Activated CD8-positive, alpha-beta T cell treated with anti-CD3 and anti-CD28 coated beads for 36 hours (primary cell): ENCODE measurements at regions not wholly inside any gene's neighbourhood (a gene's known extent, or its start where the extent isn't known, plus 50 kb on each side); places are given as distances from the start of the nearest gene placed in this dataset.
"Not testable (repeated sequence)": the region's sequence is repeated elsewhere in the genome, so short reads cannot be mapped to it uniquely, and the experiment has no call there.

ENCODE experiments used
- ATAC-seq: fragments of 200-7000 bp; cut with Tn5 transposase; one replicate; pipeline ENCODE4 v1.10.0; 2021; ENCODE audit warnings: mild to moderate bottlenecking, moderate library complexity
- CTCF ChIA-PET: fragments of 350-600 bp; sonication (Branson Sonifier 250); formaldehyde crosslinking; loops from one replicate; lab custom pipeline; 2021; ENCODE audit warnings: antibody characterized with exemption; lab: Charles Lee
- POLR2A ChIA-PET: fragments of 350-600 bp; sonication (Branson Sonifier 250); formaldehyde crosslinking; loops from one replicate; lab custom pipeline; 2021; ENCODE audit warnings: antibody characterized with exemption; lab: Charles Lee
- DNase-seq: peaks from one replicate; pipeline ENCODE4 v3.0.0-alpha.2; 2020
- H3K27ac Mint-ChIP-seq: one replicate; pipeline ENCODE4 v1.8.0; 2021; ENCODE audit warnings: mild to moderate bottlenecking, mixed read lengths
- H3K27me3 Mint-ChIP-seq: one replicate; pipeline ENCODE4 v1.8.0; 2021; ENCODE audit warnings: mixed read lengths
- H3K36me3 Mint-ChIP-seq: one replicate; pipeline ENCODE4 v1.8.0; 2021; ENCODE audit warnings: low read depth, mixed read lengths
- H3K4me1 Mint-ChIP-seq: one replicate; pipeline ENCODE4 v1.8.0; 2021; ENCODE audit warnings: low read depth, mixed read lengths
- H3K4me3 Mint-ChIP-seq: one replicate; pipeline ENCODE4 v1.8.0; 2021; ENCODE audit warnings: mild to moderate bottlenecking, moderate library complexity, mixed read lengths
- H3K9me3 Mint-ChIP-seq: one replicate; pipeline ENCODE4 v1.8.0; 2021; ENCODE audit warnings: mixed read lengths
- intact Hi-C: fragments of 100-400 bp; cut with micrococcal nuclease; formaldehyde crosslinking; loops from one replicate; pipeline ENCODE4 v1.10.0; 2022
- TF ChIP-seq, protein P1 (sequence below): fragments of 200-600 bp; IDR thresholded peaks from one replicate; pipeline ENCODE4 v1.8.0; 2022; ENCODE audit warnings: antibody characterized with exemption, mild to moderate bottlenecking

DNA sequence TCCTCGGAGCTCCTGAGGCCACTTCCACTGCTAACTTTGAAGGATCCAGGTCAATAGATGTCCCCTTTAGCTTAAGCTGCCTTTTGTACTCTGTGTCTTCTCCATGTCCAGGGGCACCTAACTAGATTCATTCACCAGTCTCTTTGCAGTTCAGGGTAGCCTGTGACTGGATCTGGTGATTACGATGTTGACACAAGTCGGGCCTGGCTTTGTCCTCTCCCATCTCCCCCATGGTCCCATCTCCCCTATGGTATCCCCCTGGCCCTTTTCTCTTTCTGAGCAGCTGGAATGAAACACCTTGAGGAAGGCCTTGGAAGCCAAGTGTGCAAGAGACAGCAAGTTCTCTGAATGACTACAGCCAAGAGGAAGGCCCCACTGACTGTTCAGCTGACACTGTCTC lies 417.9 kb upstream of the SMIM21 start:
- ChIA-PET CTCF (no interaction called here), POLR2A (no interaction called here)
- DNase-seq (no peak), ATAC-seq (no peak)
- intact Hi-C loops, result no loop called here
- TF ChIP-seq, protein P1, sequence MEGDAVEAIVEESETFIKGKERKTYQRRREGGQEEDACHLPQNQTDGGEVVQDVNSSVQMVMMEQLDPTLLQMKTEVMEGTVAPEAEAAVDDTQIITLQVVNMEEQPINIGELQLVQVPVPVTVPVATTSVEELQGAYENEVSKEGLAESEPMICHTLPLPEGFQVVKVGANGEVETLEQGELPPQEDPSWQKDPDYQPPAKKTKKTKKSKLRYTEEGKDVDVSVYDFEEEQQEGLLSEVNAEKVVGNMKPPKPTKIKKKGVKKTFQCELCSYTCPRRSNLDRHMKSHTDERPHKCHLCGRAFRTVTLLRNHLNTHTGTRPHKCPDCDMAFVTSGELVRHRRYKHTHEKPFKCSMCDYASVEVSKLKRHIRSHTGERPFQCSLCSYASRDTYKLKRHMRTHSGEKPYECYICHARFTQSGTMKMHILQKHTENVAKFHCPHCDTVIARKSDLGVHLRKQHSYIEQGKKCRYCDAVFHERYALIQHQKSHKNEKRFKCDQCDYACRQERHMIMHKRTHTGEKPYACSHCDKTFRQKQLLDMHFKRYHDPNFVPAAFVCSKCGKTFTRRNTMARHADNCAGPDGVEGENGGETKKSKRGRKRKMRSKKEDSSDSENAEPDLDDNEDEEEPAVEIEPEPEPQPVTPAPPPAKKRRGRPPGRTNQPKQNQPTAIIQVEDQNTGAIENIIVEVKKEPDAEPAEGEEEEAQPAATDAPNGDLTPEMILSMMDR, result no peak
- H3K9me3 Mint-ChIP-seq, result no peaks in the 10 kb centered on the region
- no peaks in the 10 kb centered on the region for H3K36me3 Mint-ChIP-seq
- H3K4me1 Mint-ChIP-seq, result no peaks in the 10 kb centered on the region
- H3K27ac Mint-ChIP-seq, result no peak overlapping the region
- peaks cover 1% of the 10 kb centered on the region for H3K27me3 Mint-ChIP-seq
- no peak overlapping the region for H3K4me3 Mint-ChIP-seq

DNA sequence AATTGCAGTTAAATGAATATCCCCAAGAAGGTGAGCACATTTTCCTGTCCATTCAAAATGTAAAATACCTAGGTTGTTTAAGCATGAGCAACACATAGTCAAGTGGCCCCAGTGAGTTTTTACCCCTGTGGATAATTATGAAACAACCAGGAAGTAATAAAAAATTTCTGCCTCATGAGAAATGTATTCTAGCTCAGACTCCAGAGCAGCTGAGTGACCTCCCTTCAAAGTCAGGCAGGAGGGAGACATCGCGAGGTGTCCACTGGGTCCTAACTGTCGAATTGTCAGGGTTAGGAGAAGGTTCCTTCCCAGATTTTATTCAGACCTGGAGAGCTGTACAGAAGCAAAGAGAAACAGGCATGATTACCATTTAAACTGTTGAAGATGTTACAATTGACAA lies 416.6 kb upstream of the SMIM21 start:
- Mint-ChIP-seq H3K4me3 (no peak overlapping the region), H3K27me3 (peaks cover 1% of the 10 kb centered on the region), H3K36me3 (no peaks in the 10 kb centered on the region), H3K4me1 (no peaks in the 10 kb centered on the region), H3K9me3 (no peaks in the 10 kb centered on the region), H3K27ac (no peak overlapping the region)
- DNase-seq, result no peak
- ATAC-seq, result no peak
- intact Hi-C loops, result no loop called here
- ChIA-PET CTCF (no interaction called here), POLR2A (no interaction called here)
- TF ChIP-seq, protein P1, result no peak

GRCh38 chr18:75840131-75840530 lies 412.6 kb upstream of the SMIM21 start:
- H3K36me3 Mint-ChIP-seq, result no peaks in the 10 kb centered on the region
- H3K27ac Mint-ChIP-seq, result no peak overlapping the region
- ATAC-seq (no peak), DNase-seq (no peak)
- TF ChIP-seq, protein P1, result no peak
- H3K27me3 Mint-ChIP-seq, result peaks cover 8% of the 10 kb centered on the region
- POLR2A ChIA-PET, result no interaction called here
- no peak overlapping the region for H3K4me3 Mint-ChIP-seq
- intact Hi-C loops, result no loop called here
- no peaks in the 10 kb centered on the region for H3K4me1 Mint-ChIP-seq
- no peaks in the 10 kb centered on the region for H3K9me3 Mint-ChIP-seq
- CTCF ChIA-PET, result no interaction called here

- H3K4me3 Mint-ChIP-seq, result not testable (repeated sequence)
Measured at GRCh38 chr18:75839686-75840085, 412.2 kb upstream of the SMIM21 start.

DNA sequence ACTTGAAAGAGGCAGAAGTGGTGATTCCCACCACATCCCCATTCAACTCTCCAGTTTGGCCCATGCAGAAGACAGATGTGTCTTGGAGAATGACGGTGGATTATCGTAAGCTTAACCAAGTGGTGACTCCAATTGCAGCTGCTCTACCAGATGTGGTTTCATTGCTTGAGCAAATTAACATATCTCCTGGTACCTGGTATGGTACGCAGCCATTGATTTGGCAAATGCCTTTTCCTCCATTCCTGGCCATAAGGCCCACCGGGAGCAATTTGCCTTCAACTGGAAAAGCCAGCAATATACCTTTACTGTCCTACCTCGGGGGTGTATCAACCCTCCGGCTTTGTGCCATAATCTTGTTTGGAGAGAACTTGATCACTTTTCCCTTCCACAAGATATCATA lies 411.5 kb upstream of the SMIM21 start:
- CTCF ChIA-PET, result no interaction called here
- ATAC-seq, result no peak
- no peak for DNase-seq
- Mint-ChIP-seq H3K27me3 (peaks cover 8% of the 10 kb centered on the region), H3K9me3 (no peaks in the 10 kb centered on the region), H3K36me3 (no peaks in the 10 kb centered on the region), H3K4me3 (no peak overlapping the region), H3K4me1 (no peaks in the 10 kb centered on the region), H3K27ac (no peak overlapping the region)
- intact Hi-C loops, result no loop called here
- TF ChIP-seq, protein P1, result no peak
- POLR2A ChIA-PET, result no interaction called here

More at GRCh38 chr18:75839686-75840085, 412.2 kb upstream of the SMIM21 start:
- ATAC-seq, CTCF ChIA-PET, H3K4me1 Mint-ChIP-seq, POLR2A ChIA-PET, H3K9me3 Mint-ChIP-seq, H3K27me3 Mint-ChIP-seq, H3K36me3 Mint-ChIP-seq, DNase-seq, H3K27ac Mint-ChIP-seq, intact Hi-C loops: not testable (repeated sequence)

- no peaks in the 10 kb centered on the region for H3K9me3 Mint-ChIP-seq
- DNase-seq, result no peak
- ATAC-seq, result no peak
- no peak overlapping the region for H3K4me3 Mint-ChIP-seq
- H3K36me3 Mint-ChIP-seq, result no peaks in the 10 kb centered on the region
- POLR2A ChIA-PET, result no interaction called here
- CTCF ChIA-PET, result no interaction called here
- H3K4me1 Mint-ChIP-seq, result no peaks in the 10 kb centered on the region
- TF ChIP-seq, protein P1, result no peak
- H3K27me3 Mint-ChIP-seq, result peaks cover 7% of the 10 kb centered on the region
- no peak overlapping the region for H3K27ac Mint-ChIP-seq
- intact Hi-C loops, result no loop called here
Measured at GRCh38 chr18:75837316-75837715, 409.8 kb upstream of the SMIM21 start.
